Right lobe of liver (tissue), 6 donors: ENCODE measurements at regions not wholly inside any gene's neighbourhood (a gene's known extent, or its start where the extent isn't known, plus 50 kb on each side); places are given as distances from the start of the nearest gene placed in this dataset.

Source experiments
- ATAC-seq, 4 donors: fragments of 200-7000 bp; cut with Tn5 transposase; one replicate each; pipeline ENCODE4 v1.9.1; 2020; ENCODE audit warnings: mild to moderate bottlenecking in 4 of 4, moderate library complexity in 4 of 4
- DNase-seq, 3 donors: peaks; one replicate each; pipeline ENCODE4 v3.0.0-alpha.2; 2020
- H3K27ac ChIP-seq, 3 donors: fragments of 200-600 bp; one replicate each; pipeline ENCODE4 v1.8.0; 2022
- H3K27me3 ChIP-seq, 2 donors: fragments of 200-600 bp; one replicate each; pipeline ENCODE4 v1.8.0; 2022
- H3K36me3 ChIP-seq, 4 donors: fragments of 200-600 bp; sonication (generic) in 1 of 4; one replicate each; pipeline versions ENCODE4 v1.5.1 to v1.8.0; 2017 to 2022; ENCODE audit warnings: control low read depth in 1 of 4
- H3K4me1 ChIP-seq, 4 donors: fragments of 200-600 bp; sonication (generic) in 1 of 4; one replicate each; pipeline versions ENCODE4 v1.5.1 to v1.8.0; 2017 to 2022; ENCODE audit warnings: control low read depth in 1 of 4
- H3K4me3 ChIP-seq, 3 donors: fragments of 200-600 bp; one replicate each; pipeline ENCODE4 v1.8.0; 2022
- H3K9me3 ChIP-seq, 4 donors: fragments of 200-600 bp; sonication (generic) in 1 of 4; one replicate each; pipeline versions ENCODE4 v1.5.1 to v1.8.0; 2017 to 2022; ENCODE audit warnings: control low read depth in 1 of 4
- POLR2A ChIP-seq: fragments of 450-650 bp; IDR thresholded peaks from one replicate; pipeline ENCODE4 v1.6.1; 2017; ENCODE audit warnings: antibody characterized with exemption, mild to moderate bottlenecking
- WGBS: methylation state at CpG from one replicate; pipeline ENCODE4 v1.1.6; 2018; ENCODE audit warnings: low coverage, low lambda C conversion rate; ENCODE audit not compliant: insufficient coverage; ENCODE audit errors: missing lambda C conversion rate; 5-methylcytosine and 5-hydroxymethylcytosine counted together
- intact Hi-C, 2 donors: fragments of 100-400 bp; cut with DNase I; formaldehyde crosslinking; loops; one replicate each; pipeline versions ENCODE4 v1.11.2 to v1.14.1; 2022
- TF ChIP-seq, protein P1 (sequence below), 4 donors: fragments of 200-600 bp in 3 of 4; fragments of 450-650 bp in 1 of 4; IDR thresholded peaks; one replicate each; pipeline versions ENCODE4 v1.5.1 to v1.8.0; 2016 to 2022; ENCODE audit warnings: antibody characterized with exemption in 4 of 4, mild to moderate bottlenecking in 2 of 4
- donor health status: DM: no; HTN: yes; CAD: no.
- donor health status: DM: no; HTN: no; CAD: no.
- donor health status: DM: no; HTN: no; CAD: no.
- donor health status: DM: no; HTN: yes; CAD: no.
- donor health status: DM: no; HTN: yes; CAD: no.

DNA sequence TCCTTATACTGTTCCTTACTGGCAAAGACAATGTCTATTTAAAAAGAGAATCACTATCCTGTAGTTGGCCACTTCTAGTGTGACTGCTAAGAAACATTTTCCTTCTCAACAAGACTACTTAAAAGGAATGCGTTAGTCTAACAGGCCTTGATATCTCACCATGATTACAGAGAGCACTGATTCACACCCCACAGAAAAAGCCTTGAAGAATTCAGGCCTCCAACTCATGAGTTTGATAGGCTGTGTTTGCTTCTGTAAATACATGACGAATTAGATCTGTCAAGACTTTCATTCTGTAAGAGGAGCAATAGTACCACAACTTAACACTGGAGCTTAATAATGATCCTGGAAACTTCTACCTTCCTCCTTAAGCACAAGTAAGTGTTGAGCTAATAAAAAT lies 432.8 kb upstream of the NR2F2 start:
- intact Hi-C loops: no loop called here
- no peaks in the 10 kb centered on the region for H3K4me1 ChIP-seq
- no peak for DNase-seq
- H3K4me3 ChIP-seq: no peak overlapping the region
- no peaks in the 10 kb centered on the region for H3K9me3 ChIP-seq
- no peak for ATAC-seq
- no peaks in the 10 kb centered on the region for H3K36me3 ChIP-seq
- 76% methylated on average over 2 of the region's 2 CpGs for whole genome bisulfite sequencing
- H3K27me3 ChIP-seq: no peaks in the 10 kb centered on the region
- TF ChIP-seq, protein P1, sequence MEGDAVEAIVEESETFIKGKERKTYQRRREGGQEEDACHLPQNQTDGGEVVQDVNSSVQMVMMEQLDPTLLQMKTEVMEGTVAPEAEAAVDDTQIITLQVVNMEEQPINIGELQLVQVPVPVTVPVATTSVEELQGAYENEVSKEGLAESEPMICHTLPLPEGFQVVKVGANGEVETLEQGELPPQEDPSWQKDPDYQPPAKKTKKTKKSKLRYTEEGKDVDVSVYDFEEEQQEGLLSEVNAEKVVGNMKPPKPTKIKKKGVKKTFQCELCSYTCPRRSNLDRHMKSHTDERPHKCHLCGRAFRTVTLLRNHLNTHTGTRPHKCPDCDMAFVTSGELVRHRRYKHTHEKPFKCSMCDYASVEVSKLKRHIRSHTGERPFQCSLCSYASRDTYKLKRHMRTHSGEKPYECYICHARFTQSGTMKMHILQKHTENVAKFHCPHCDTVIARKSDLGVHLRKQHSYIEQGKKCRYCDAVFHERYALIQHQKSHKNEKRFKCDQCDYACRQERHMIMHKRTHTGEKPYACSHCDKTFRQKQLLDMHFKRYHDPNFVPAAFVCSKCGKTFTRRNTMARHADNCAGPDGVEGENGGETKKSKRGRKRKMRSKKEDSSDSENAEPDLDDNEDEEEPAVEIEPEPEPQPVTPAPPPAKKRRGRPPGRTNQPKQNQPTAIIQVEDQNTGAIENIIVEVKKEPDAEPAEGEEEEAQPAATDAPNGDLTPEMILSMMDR (IDR thresholded peaks at IDR 0.05): no peak
- no peak for TF ChIP-seq POLR2A
- H3K27ac ChIP-seq: no peak overlapping the region

DNA sequence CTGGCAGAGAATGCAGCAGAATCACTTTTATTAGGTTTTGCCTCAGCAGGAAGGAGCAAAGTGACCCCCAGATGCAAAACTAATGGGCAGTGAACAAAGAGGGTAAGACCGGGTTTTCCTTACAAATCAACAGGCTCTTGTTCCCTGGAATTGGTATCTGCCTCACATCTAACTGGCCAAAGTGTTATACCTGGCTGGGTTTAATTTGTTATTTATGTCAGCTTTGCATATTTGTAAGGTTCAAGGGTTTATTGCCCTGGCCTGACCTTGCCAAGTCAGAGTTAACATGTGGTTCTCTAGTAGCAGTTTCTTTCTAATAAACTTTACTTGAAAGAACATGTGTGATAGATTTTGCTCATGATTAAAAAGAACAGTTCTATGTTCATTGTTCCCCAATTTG lies 431.7 kb upstream of the NR2F2 start:
- ATAC-seq: no peak
- Histone ChIP-seq H3K36me3 (no peaks in the 10 kb centered on the region), H3K27me3 (no peaks in the 10 kb centered on the region), H3K27ac (no peak overlapping the region), H3K4me1 (no peaks in the 10 kb centered on the region), H3K4me3 (no peak overlapping the region), H3K9me3 (no peaks in the 10 kb centered on the region)
- no peak for DNase-seq
- TF ChIP-seq, protein P1 (IDR thresholded peaks at IDR 0.05): no peak
- TF ChIP-seq POLR2A: no peak
- WGBS: no CpG with 5 or more reads among the region's 1 CpG
- intact Hi-C loops: no loop called here

DNA sequence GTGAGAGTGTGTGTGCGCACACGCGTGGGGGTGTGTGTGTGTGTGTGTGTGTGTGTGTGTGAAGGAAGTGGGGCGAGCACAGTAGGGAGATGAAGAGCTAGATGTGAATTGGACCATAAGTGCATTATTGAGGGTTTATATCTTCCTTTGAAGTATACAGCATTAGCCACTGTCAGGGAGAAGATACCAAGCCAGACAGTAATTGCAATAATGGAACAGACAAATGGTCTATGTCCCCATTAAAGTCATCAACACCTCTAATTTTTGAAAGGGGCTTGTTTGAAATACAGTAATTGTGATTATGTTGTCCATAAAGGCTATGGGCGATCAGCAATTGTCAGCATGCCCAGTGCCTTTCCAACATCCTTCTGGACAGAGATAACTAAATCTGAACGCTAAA lies 429.2 kb upstream of the NR2F2 start:
- Histone ChIP-seq H3K27ac (no peak overlapping the region), H3K4me3 (no peak overlapping the region), H3K4me1 (no peaks in the 10 kb centered on the region), H3K27me3 (no peaks in the 10 kb centered on the region), H3K36me3 (no peaks in the 10 kb centered on the region), H3K9me3 (no peaks in the 10 kb centered on the region)
- WGBS: 75% methylated on average over 5 of the region's 6 CpGs
- no peak for DNase-seq
- no peak for TF ChIP-seq POLR2A
- TF ChIP-seq, protein P1 (IDR thresholded peaks at IDR 0.05): no peak
- intact Hi-C loops: no loop called here
- no peak for ATAC-seq

DNA sequence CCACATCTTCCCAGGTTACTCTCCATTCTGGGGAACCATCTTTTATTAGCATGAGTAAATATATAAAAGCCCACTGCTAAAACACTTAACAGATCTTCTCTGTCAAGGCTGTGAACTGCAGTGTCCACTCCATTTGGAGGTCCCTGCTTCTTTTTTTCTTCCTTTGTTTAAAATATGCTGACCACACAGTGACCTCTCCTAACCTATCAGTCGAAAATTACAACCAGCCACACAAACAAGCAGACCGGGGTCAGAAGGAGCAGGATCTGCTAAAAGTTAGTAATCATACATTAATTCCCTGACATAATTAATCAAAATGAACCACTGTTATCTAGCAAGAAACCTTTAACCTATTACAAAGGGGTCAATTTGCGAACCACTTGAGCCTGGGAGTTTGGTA lies 427.9 kb upstream of the NR2F2 start:
- no peak for DNase-seq
- H3K36me3 ChIP-seq: no peaks in the 10 kb centered on the region
- no peaks in the 10 kb centered on the region for H3K4me1 ChIP-seq
- no peaks in the 10 kb centered on the region for H3K9me3 ChIP-seq
- WGBS: 28% methylated on average over 3 of the region's 3 CpGs
- no peak for TF ChIP-seq POLR2A
- TF ChIP-seq, protein P1 (IDR thresholded peaks at IDR 0.05): no peak
- no peak for ATAC-seq
- H3K27ac ChIP-seq: no peak overlapping the region
- intact Hi-C loops: no loop called here
- H3K27me3 ChIP-seq: no peaks in the 10 kb centered on the region
- H3K4me3 ChIP-seq: no peak overlapping the region

DNA sequence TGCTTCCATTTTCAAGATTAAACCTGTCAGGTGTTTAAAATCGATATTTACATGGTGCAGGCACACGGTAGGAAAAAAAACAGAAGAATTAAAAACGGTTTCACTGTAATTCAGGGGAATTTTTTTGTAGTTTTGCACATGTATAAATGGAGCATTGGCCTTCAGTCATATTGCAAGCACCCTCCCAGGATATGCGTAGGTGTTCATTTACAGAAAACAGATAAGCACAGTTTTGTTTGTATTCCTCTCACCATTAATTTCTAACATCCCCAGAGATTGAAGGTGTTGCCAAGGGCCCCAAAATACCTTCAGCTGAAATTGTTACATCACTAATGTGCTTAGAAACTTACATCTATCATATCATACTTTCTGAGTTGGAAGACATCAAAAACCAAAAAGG lies 427.1 kb upstream of the NR2F2 start:
- no peak for ATAC-seq
- H3K9me3 ChIP-seq: no peaks in the 10 kb centered on the region
- intact Hi-C loops: no loop called here
- no peak overlapping the region for H3K27ac ChIP-seq
- H3K4me1 ChIP-seq: no peaks in the 10 kb centered on the region
- WGBS: 55% methylated on average over 4 of the region's 4 CpGs
- no peaks in the 10 kb centered on the region for H3K36me3 ChIP-seq
- no peaks in the 10 kb centered on the region for H3K27me3 ChIP-seq
- TF ChIP-seq, protein P1 (IDR thresholded peaks at IDR 0.05): no peak
- TF ChIP-seq POLR2A: no peak
- DNase-seq: no peak
- no peak overlapping the region for H3K4me3 ChIP-seq
